ENCODE measurements at regions not wholly inside any gene's neighbourhood (a gene's known extent, or its start where the extent isn't known, plus 50 kb on each side); places are given as distances from the start of the nearest gene placed in this dataset.
A peak's percentile ranks its signal among the peaks of the same experiment; 100 is the strongest.

GRCh38 chr15:96119734-96120133 is 210.8 kb upstream of the NR2F2 start:
- H3K27ac ChIP-seq (ENCODE audit: low read depth): no peak overlapping the region
- peaks cover 11% of the 10 kb centered on the region for H3K4me1 ChIP-seq (ENCODE audit: insufficient read depth)
- H3K79me2 ChIP-seq (replicated peaks; ENCODE audit: insufficient read depth): no peaks in the 10 kb centered on the region
- H3K9me3 Mint-ChIP-seq: no peaks in the 10 kb centered on the region
- no peak overlapping the region for H3K4me3 Mint-ChIP-seq
- no peaks in the 10 kb centered on the region for H4K20me1 ChIP-seq (replicated peaks; ENCODE audit: insufficient read depth)
- H3K4me1 Mint-ChIP-seq: peaks cover 11% of the 10 kb centered on the region
- no peak overlapping the region for H2AFZ ChIP-seq
- TF ChIP-seq POLR2AphosphoS5 (IDR thresholded peaks at IDR 0.05; ENCODE audit: low read depth) (no peak), ZNF462 (CRISPR knock-in tag; IDR thresholded peaks at IDR 0.05) (no peak), ZNF114 (CRISPR knock-in tag; IDR thresholded peaks at IDR 0.05) (no peak), JUNB (IDR thresholded peaks at IDR 0.05; ENCODE audit: unreplicated experiment) (no peak), EZH2 (IDR thresholded peaks at IDR 0.05; ENCODE audit: low read depth, unreplicated experiment) (no peak), STAT1 (IDR thresholded peaks at IDR 0.05; ENCODE audit: unreplicated experiment) (no peak), NANOG (IDR thresholded peaks at IDR 0.05; ENCODE audit: borderline replicate concordance) (no peak), EZH2phosphoT487 (IDR thresholded peaks at IDR 0.05; ENCODE audit: unreplicated experiment) (no peak), ZNF331 (CRISPR knock-in tag; IDR thresholded peaks at IDR 0.05; ENCODE audit: low read depth) (no peak)
- TF ChIP-seq, protein P1, sequence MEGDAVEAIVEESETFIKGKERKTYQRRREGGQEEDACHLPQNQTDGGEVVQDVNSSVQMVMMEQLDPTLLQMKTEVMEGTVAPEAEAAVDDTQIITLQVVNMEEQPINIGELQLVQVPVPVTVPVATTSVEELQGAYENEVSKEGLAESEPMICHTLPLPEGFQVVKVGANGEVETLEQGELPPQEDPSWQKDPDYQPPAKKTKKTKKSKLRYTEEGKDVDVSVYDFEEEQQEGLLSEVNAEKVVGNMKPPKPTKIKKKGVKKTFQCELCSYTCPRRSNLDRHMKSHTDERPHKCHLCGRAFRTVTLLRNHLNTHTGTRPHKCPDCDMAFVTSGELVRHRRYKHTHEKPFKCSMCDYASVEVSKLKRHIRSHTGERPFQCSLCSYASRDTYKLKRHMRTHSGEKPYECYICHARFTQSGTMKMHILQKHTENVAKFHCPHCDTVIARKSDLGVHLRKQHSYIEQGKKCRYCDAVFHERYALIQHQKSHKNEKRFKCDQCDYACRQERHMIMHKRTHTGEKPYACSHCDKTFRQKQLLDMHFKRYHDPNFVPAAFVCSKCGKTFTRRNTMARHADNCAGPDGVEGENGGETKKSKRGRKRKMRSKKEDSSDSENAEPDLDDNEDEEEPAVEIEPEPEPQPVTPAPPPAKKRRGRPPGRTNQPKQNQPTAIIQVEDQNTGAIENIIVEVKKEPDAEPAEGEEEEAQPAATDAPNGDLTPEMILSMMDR (conservative IDR thresholded peaks at IDR 0.05; ENCODE audit: low read depth in 2 of 2): no peak
- no peaks in the 10 kb centered on the region for H3K9me2 ChIP-seq (ENCODE audit: insufficient read depth)
- ATAC-seq: no peak
- peaks cover 8% of the 10 kb centered on the region for H3K27me3 Mint-ChIP-seq (ENCODE audit: insufficient read depth, low read depth, poor library complexity)
- no peaks in the 10 kb centered on the region for H3K36me3 Mint-ChIP-seq (ENCODE audit: low read depth)
- no peak overlapping the region for H3K4me3 ChIP-seq
- DNase-seq (ENCODE audit: low spot score): peak; percentile 4
- no peak overlapping the region for H3K27ac Mint-ChIP-seq
- no peak overlapping the region for H3K4me2 ChIP-seq
- H3K27me3 ChIP-seq (ENCODE audit: insufficient read depth): no peaks in the 10 kb centered on the region
- no peaks in the 10 kb centered on the region for H3F3A ChIP-seq (replicated peaks; ENCODE audit: low read depth)
- no peaks in the 10 kb centered on the region for H3K36me3 ChIP-seq (ENCODE audit: insufficient read depth)
